Endodermal cell (in vitro differentiated cells): ENCODE measurements at regions not wholly inside any gene's neighbourhood (a gene's known extent, or its start where the extent isn't known, plus 50 kb on each side); places are given as distances from the start of the nearest gene placed in this dataset.

Experiments used
- DNase-seq: peaks from one replicate; pipeline ENCODE4 v3.0.0-alpha.2; 2017
- H3K27ac ChIP-seq: 2 replicates; pipeline ENCODE4 v1.5.1; 2013; ENCODE audit warnings: mild to moderate bottlenecking, low read depth, low read length, moderate library complexity
- H3K27me3 ChIP-seq: 2 replicates; pipeline ENCODE4 v1.6.1; 2013; ENCODE audit warnings: mild to moderate bottlenecking, low read length, moderate library complexity; ENCODE audit not compliant: insufficient read depth, control insufficient read depth, poor library complexity, severe bottlenecking
- H3K36me3 ChIP-seq: 2 replicates; pipeline ENCODE4 v1.7.0; 2013; ENCODE audit warnings: mild to moderate bottlenecking, low read length, moderate library complexity; ENCODE audit not compliant: control insufficient read depth, insufficient read depth
- H3K4me1 ChIP-seq: one replicate; pipeline ENCODE4 v1.7.0; 2013; ENCODE audit warnings: low read length; ENCODE audit not compliant: control insufficient read depth, insufficient read depth
- H3K4me3 ChIP-seq: 2 replicates; pipeline ENCODE4 v1.5.1; 2013; ENCODE audit warnings: mild to moderate bottlenecking, low read length, moderate library complexity
- H3K9ac ChIP-seq: 2 replicates; pipeline ENCODE4 v1.6.1; 2013; ENCODE audit warnings: mild to moderate bottlenecking, low read length, moderate library complexity; ENCODE audit not compliant: poor library complexity, severe bottlenecking; ENCODE audit errors: extremely low read depth
- H3K9me3 ChIP-seq: 2 replicates; pipeline ENCODE4 v1.6.1; 2013; ENCODE audit warnings: mild to moderate bottlenecking, low read length, moderate library complexity; ENCODE audit not compliant: control insufficient read depth
- H3K27ac Mint-ChIP-seq: 2 replicates; pipeline ENCODE4 v1.8.0; 2020; ENCODE audit warnings: mixed read lengths
- H3K27me3 Mint-ChIP-seq: 2 replicates; pipeline ENCODE4 v1.8.0; 2021; ENCODE audit warnings: mild to moderate bottlenecking, mixed read lengths; ENCODE audit not compliant: insufficient read depth
- H3K36me3 Mint-ChIP-seq: 2 replicates; pipeline ENCODE4 v1.8.0; 2020; ENCODE audit warnings: low read depth, mixed read lengths
- H3K4me1 Mint-ChIP-seq: 2 replicates; pipeline ENCODE4 v1.8.0; 2020; ENCODE audit warnings: mixed read lengths
- H3K4me3 Mint-ChIP-seq: 2 replicates; pipeline ENCODE4 v1.8.0; 2020; ENCODE audit warnings: mild to moderate bottlenecking, moderate library complexity, mixed read lengths
- H3K9me3 Mint-ChIP-seq: 2 replicates; pipeline ENCODE4 v1.8.0; 2020; ENCODE audit warnings: mild to moderate bottlenecking, mixed read lengths
- CTCF ChIP-seq: fragments of 200-600 bp; sonication (generic); conservative IDR thresholded peaks from 2 replicates; pipeline ENCODE4 v1.5.0; 2021; ENCODE audit warnings: antibody characterized with exemption, mild to moderate bottlenecking
- WGBS, 2 experiments: methylation state at CpG; one replicate each; pipeline versions ENCODE4 v1.1.5 to v1.1.7; 2013; ENCODE audit warnings: missing lambda C conversion rate in 2 of 2, mixed read lengths in 1 of 2; ENCODE audit not compliant: insufficient coverage in 1 of 2, insufficient read length in 1 of 2; 5-methylcytosine and 5-hydroxymethylcytosine counted together

GRCh38 chr3:143215059-143215458 lies 95.5 kb downstream of the CHST2 start:
- H3K4me1 Mint-ChIP-seq: no peaks in the 10 kb centered on the region
- H3K4me3 ChIP-seq: no peak overlapping the region
- H3K27me3 ChIP-seq: peaks cover 33% of the 10 kb centered on the region
- H3K27me3 Mint-ChIP-seq: no peaks in the 10 kb centered on the region
- no peak for TF ChIP-seq CTCF
- H3K27ac Mint-ChIP-seq: no peak overlapping the region
- H3K27ac ChIP-seq: no peak overlapping the region
- no peaks in the 10 kb centered on the region for H3K4me1 ChIP-seq
- no peak overlapping the region for H3K9ac ChIP-seq
- H3K36me3 ChIP-seq: no peaks in the 10 kb centered on the region
- no peaks in the 10 kb centered on the region for H3K36me3 Mint-ChIP-seq
- WGBS, 2 experiments: 91 to 94% methylated on average over 3 to 4 of the region's 4 CpGs
- no peak overlapping the region for H3K4me3 Mint-ChIP-seq
- no peaks in the 10 kb centered on the region for H3K9me3 ChIP-seq
- DNase-seq: no peak
- H3K9me3 Mint-ChIP-seq: no peaks in the 10 kb centered on the region
